SJCRH30 (cell line): ENCODE measurements at regions not wholly inside any gene's neighbourhood (a gene's known extent, or its start where the extent isn't known, plus 50 kb on each side); places are given as distances from the start of the nearest gene placed in this dataset.

Experiments used
- DNase-seq, 2 experiments: peaks; one replicate each; pipeline ENCODE4 v3.0.0-alpha.2; 2015 to 2020
- H3K27ac ChIP-seq: fragments of 250-450 bp; sonication (Bioruptor Pico); 2 replicates; pipeline ENCODE4 v1.5.1; 2020; ENCODE audit warnings: mild to moderate bottlenecking, moderate library complexity
- H3K27me3 ChIP-seq: fragments of 250-450 bp; sonication (Bioruptor Pico); 2 replicates; pipeline ENCODE4 v1.5.1; 2020; ENCODE audit warnings: mild to moderate bottlenecking, moderate library complexity
- H3K36me3 ChIP-seq: fragments of 250-450 bp; sonication (Bioruptor Pico); 2 replicates; pipeline ENCODE4 v1.5.1; 2020; ENCODE audit warnings: mild to moderate bottlenecking, moderate library complexity
- H3K4me1 ChIP-seq: fragments of 250-450 bp; sonication (Bioruptor Pico); 2 replicates; pipeline ENCODE4 v1.5.1; 2020; ENCODE audit warnings: mild to moderate bottlenecking, moderate library complexity
- H3K4me3 ChIP-seq: fragments of 250-450 bp; sonication (Bioruptor Pico); 2 replicates; pipeline ENCODE4 v1.5.1; 2020; ENCODE audit warnings: mild to moderate bottlenecking, moderate library complexity
- H3K9me3 ChIP-seq: fragments of 250-450 bp; sonication (Bioruptor Pico); replicated peaks from 2 replicates; pipeline ENCODE4 v1.5.1; 2020; ENCODE audit warnings: mild to moderate bottlenecking, moderate library complexity

DNA sequence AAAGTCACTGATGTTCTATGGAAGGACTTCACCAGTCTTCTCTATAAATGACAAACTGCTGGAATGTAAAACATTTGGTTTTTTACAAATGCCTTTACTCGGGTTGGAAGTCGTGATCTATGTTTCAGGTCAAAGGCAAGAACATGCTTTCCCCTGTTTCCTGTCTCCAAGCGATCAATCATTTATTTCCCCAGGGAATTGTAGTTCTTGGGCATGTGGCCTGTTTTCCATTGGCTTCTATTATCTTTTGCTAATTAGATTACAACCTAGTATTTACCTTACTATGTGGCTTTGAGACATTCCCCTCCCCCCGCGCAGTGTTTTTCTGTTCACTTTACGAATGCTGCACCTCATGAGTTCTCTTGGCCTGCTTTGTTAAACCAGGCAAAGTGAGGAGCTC lies 684.2 kb downstream of the EPHA4 start:
- H3K9me3 ChIP-seq, result no peaks in the 10 kb centered on the region
- H3K36me3 ChIP-seq, result no peaks in the 10 kb centered on the region
- no peaks in the 10 kb centered on the region for H3K27me3 ChIP-seq
- no peak overlapping the region for H3K4me3 ChIP-seq
- no peak for DNase-seq
- H3K27ac ChIP-seq, result no peak overlapping the region
- H3K4me1 ChIP-seq, result no peaks in the 10 kb centered on the region

DNA sequence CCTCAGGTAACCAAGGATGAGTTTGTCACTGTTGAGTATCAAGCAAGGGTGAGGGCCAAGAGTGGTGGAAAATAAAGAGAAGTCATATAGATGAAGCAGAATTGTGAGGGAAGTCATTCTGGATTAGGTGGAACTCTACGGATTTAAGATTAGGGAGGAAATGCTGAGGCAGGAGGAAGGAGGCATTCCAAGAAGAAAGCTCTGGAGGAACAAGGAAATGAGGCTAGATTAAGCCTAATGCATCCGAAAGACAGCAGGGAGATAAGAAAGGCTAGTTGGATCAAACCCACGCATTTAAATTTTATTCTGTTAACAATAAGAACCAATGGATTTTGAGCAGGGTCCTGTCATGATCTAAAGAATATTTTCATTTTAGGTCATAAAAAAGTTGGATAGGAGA lies 681.2 kb downstream of the EPHA4 start:
- DNase-seq, result no peak
- H3K27ac ChIP-seq, result no peak overlapping the region

DNA sequence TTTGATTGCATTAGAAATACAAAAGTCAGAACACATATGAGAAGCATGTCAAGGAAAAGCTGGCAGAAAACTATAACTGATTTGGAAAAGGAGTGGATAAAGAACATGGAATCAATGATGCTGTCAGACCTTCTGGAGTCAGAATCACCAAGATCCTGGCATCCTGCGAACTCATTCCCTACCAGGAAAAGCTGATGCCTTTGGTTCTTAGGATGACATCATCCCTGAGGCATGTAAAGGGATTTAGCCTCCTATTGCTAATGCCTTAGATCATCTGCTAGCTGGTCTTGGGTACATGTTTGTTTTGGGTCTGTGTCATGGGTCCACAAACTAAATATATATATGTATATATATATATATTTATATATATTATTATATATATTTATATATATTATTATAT lies 680.7 kb downstream of the EPHA4 start:
- Histone ChIP-seq H3K9me3 (no peaks in the 10 kb centered on the region), H3K4me1 (no peaks in the 10 kb centered on the region), H3K27ac (no peak overlapping the region), H3K27me3 (no peaks in the 10 kb centered on the region), H3K4me3 (no peak overlapping the region), H3K36me3 (no peaks in the 10 kb centered on the region)
- DNase-seq, result peak; percentile 36 to 63

More for the DNA sequence above, 681.2 kb downstream of the EPHA4 start:
- H3K9me3 ChIP-seq, result no peaks in the 10 kb centered on the region
- H3K4me1 ChIP-seq, result no peaks in the 10 kb centered on the region
- no peaks in the 10 kb centered on the region for H3K27me3 ChIP-seq
- no peaks in the 10 kb centered on the region for H3K36me3 ChIP-seq
- no peak overlapping the region for H3K4me3 ChIP-seq

DNA sequence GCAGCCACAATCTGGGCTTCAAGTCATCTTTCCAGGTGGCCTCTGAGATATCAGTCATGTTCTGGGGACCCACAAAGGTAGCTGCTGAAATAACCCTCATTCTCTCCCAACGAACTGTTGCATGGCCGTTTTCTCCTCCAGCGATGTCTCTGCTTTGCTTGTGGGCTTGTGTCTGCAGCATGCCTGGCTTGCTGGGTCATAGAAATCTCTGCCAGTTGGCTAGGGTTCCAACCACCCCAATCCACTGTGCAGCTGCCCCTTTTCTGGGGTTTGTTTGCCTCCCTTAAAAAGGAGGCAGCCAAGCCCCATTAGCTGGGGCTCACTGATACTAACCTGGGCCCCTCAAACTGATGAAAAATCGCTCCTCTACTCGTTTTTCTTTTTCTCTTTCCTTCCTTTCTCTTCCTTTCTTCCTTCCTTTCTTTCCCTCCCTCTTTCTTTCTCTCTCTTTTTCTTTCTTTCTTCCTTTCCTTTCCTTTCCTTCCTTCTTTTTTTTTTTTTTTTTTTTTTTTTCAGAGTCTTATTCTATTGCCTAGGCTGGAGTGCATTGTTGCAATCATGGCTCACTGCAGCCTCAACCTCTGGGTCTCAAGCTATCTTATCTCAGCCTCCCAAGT lies 680.0 kb downstream of the EPHA4 start:
- peak in 1 of 2 experiments; percentile 3 for DNase-seq
- Histone ChIP-seq H3K27ac (no peak overlapping the region), H3K27me3 (no peaks in the 10 kb centered on the region), H3K4me1 (no peaks in the 10 kb centered on the region), H3K36me3 (no peaks in the 10 kb centered on the region), H3K9me3 (no peaks in the 10 kb centered on the region), H3K4me3 (no peak overlapping the region)

DNA sequence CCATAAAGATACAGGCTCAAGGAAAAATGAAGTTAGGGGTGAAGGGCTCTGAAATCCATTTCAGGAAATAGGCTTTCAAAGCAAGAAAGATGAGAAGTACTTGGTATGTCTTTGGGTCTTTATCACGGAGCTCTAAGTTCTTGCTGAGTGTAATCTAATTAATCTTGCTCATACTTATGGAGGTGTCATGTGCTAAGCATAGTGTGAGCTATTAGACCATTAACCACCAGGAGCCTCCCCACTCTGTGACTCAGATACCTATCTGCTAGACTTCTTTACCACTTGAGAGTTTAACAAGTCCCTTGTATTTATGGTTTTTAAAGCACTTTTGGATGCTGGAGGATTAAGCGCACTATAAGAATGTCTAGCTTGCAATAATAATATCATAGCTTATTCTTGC lies 678.7 kb downstream of the EPHA4 start:
- Histone ChIP-seq H3K36me3 (no peaks in the 10 kb centered on the region), H3K9me3 (no peaks in the 10 kb centered on the region), H3K27me3 (no peaks in the 10 kb centered on the region), H3K27ac (no peak overlapping the region), H3K4me3 (no peak overlapping the region), H3K4me1 (no peaks in the 10 kb centered on the region)
- DNase-seq, result no peak

DNA sequence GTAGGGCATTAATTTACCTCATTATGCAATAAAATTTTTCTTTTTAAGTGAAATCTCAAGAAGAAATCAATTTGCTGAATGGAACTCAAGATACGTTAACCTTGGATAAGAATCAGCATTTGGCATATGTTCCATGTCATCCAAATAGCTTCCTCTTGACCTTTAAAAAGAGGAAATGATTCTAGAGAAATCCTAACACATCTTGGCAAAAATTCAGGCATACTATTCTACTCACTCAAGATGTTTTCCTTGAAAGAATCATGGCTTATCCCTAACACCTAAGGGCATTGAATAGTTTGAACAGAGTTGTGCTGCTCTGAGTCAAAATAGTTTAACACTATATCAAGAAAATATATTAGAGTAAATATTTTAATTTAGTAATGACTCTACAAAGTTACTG lies 678.0 kb downstream of the EPHA4 start:
- no peaks in the 10 kb centered on the region for H3K36me3 ChIP-seq
- H3K27me3 ChIP-seq, result no peaks in the 10 kb centered on the region
- no peak overlapping the region for H3K4me3 ChIP-seq
- H3K27ac ChIP-seq, result no peak overlapping the region
- no peaks in the 10 kb centered on the region for H3K9me3 ChIP-seq
- DNase-seq, result no peak
- H3K4me1 ChIP-seq, result no peaks in the 10 kb centered on the region

DNA sequence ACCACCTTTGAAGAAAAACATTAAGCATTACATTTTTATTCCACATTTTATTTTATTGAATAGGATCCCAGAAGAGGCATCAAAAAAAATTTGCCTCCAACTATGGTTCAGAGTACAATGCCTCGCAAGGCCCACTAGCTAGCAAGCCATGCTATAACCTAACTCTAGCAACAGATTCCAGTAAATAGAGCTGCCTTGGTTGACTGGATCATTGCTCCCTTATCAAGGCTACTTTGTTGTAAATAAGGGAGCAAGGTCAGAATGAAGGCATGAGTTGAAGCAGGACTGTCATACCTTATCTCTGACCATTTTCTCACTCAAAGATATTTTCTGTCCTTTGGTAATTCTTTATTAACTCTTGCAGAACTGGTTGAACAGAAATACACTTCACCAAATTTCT lies 672.6 kb downstream of the EPHA4 start:
- no peaks in the 10 kb centered on the region for H3K4me1 ChIP-seq
- H3K27ac ChIP-seq, result no peak overlapping the region
- no peaks in the 10 kb centered on the region for H3K27me3 ChIP-seq
- H3K36me3 ChIP-seq, result no peaks in the 10 kb centered on the region
- no peaks in the 10 kb centered on the region for H3K9me3 ChIP-seq
- H3K4me3 ChIP-seq, result no peak overlapping the region
- DNase-seq, result no peak

DNA sequence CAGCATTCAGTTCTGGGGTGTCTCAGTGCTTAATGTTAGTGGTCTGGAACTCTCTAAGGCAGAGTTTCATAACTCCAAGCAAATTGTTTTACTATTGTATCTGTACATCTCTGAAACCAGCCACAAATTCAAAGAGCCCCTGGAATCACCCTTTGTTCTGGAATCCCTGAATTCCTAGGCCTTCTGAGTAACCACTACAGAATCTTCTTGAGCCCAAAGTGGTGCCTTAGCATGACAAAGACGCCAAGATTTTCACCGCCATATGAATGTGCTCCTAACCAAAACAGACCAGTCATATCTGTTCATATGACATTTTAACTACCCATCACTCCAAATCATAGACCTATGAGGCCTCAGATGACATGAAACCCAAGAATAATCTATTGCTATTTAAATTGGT lies 668.1 kb downstream of the EPHA4 start:
- no peaks in the 10 kb centered on the region for H3K9me3 ChIP-seq
- no peak for DNase-seq

DNA sequence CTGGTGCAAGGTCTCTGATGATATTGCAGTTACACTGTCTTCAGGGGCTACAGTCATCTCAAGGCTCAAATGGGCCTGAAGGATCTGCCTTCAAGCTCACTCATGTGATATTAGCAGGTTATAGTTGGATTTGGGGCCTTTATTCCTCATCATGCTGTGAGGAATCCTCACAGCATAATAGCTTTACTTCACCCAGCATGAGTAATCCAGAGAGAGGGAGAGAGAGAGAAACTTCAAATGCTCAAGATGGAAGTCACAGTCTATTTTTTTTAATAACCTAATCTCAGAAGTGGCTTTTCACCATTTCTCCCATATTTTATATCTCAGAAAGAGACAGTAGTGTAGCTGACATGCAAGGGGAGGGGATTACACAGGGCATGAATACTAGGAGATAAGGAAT lies 658.7 kb downstream of the EPHA4 start:
- no peaks in the 10 kb centered on the region for H3K9me3 ChIP-seq
- H3K27me3 ChIP-seq, result no peaks in the 10 kb centered on the region
- H3K27ac ChIP-seq, result no peak overlapping the region
- no peak for DNase-seq
- H3K4me1 ChIP-seq, result no peaks in the 10 kb centered on the region
- H3K4me3 ChIP-seq, result no peak overlapping the region
- no peaks in the 10 kb centered on the region for H3K36me3 ChIP-seq

More for the DNA sequence above, 668.1 kb downstream of the EPHA4 start:
- H3K27me3 ChIP-seq, result no peaks in the 10 kb centered on the region
- no peak overlapping the region for H3K4me3 ChIP-seq
- H3K27ac ChIP-seq, result no peak overlapping the region
- no peaks in the 10 kb centered on the region for H3K4me1 ChIP-seq
- no peaks in the 10 kb centered on the region for H3K36me3 ChIP-seq

DNA sequence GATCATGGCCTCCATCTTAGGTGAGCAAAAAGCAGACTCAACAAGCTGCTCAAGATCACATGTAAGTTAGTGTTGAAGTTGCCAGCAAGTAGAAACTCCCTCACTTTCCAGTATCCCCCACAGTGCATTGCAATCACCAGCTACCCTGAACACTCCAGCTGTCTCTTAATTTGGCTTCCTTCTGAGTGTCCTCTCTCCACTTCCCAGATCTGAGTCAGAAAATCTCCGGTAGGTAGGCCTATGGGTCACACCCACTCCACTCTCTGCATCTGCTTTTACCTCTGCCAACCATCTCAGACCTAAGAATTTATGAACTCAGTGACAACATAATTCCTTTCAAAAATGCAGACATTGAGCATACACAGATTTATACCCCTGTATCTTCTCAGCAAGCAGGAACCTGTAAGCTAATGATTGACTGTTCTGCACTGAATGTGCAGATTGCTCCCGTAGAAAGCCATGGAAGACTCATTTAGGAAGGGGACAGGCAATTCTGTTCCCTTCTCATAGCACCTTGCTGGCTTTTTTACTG lies 656.9 kb downstream of the EPHA4 start:
- Histone ChIP-seq H3K9me3 (no peaks in the 10 kb centered on the region), H3K4me1 (no peaks in the 10 kb centered on the region), H3K36me3 (no peaks in the 10 kb centered on the region), H3K27me3 (no peaks in the 10 kb centered on the region), H3K4me3 (no peak overlapping the region), H3K27ac (no peak overlapping the region)
- no peak for DNase-seq

DNA sequence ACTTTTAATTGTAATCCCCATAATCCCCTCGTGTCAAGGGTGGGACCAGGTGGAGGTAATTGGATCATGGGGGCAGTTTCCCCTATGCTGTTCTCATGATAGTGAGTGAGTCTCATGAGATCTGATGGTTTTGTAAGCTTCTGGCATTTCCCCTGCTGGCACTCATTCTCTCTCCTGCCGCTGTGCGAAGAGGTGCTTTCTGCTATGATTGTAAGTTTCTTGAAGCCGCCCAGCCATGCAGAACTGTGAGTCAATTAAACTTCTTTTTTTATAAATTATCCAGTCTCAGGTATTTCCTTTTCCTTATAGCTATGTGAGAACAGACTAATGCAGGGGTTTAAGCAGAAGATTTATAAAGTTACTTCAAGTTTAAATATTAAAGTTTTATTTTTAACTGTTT lies 655.2 kb downstream of the EPHA4 start:
- Histone ChIP-seq H3K27me3 (no peaks in the 10 kb centered on the region), H3K4me1 (no peaks in the 10 kb centered on the region), H3K4me3 (no peak overlapping the region), H3K27ac (no peak overlapping the region), H3K9me3 (no peaks in the 10 kb centered on the region), H3K36me3 (no peaks in the 10 kb centered on the region)
- DNase-seq, result no peak

DNA sequence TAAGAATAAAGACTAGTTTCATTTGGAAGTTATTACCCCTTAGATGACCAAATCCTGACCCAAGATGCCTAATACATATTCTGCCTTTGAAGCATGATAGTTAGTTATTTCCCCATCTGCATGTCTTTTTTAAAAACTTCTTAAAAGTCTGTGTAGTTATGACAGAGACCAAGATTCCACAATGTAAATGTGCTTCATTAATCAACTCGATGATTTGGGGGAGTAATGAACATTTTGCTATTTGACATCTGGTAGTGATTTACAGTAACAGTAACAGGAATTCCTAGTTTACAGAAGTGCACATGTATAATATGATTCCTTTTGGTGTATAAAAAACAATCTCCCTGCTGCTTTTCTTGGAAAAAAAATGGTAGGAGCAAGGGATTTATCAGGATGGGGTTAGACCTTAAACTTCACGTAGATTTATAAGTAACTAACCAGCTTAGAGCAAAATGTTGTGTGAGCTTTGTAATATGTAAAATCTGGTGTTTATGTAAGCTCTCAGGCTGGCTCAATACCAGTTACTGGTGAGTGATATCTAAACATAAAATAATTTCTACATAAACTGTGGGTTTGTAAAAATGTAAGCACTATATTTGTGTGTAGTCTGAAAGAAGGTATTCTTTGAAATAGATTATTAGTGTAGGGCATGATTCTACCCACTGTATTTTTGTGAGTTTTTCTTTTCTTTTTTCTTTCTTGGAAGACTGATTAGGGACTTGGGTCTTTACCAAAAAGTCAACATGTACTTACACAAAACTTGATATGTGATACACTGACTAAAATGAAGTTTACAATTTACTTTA lies 641.6 kb downstream of the EPHA4 start:
- no peak overlapping the region for H3K4me3 ChIP-seq
- H3K4me1 ChIP-seq, result no peaks in the 10 kb centered on the region
- no peaks in the 10 kb centered on the region for H3K27me3 ChIP-seq
- no peaks in the 10 kb centered on the region for H3K36me3 ChIP-seq
- DNase-seq, result no peak
- no peak overlapping the region for H3K27ac ChIP-seq
- H3K9me3 ChIP-seq, result no peaks in the 10 kb centered on the region

DNA sequence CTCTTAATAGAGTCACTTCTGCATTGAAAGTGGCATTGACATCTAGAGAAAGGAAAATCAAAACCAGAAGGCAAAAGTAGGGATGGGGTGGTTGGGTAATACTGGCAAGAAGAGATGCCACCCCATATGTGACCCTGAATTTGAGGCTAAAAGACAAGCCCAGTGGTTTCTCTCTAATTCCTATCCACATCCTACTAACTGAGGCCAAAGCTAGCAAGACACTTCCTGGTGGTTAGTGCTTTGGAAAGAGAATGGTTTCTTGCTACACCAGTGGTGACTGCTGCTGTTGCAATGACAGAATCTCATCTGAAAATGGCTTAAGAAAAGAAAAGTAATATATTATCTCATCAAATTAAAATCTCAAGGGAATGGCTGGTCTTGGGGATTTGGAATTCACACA lies 640.6 kb downstream of the EPHA4 start:
- Histone ChIP-seq H3K4me1 (no peaks in the 10 kb centered on the region), H3K9me3 (no peaks in the 10 kb centered on the region), H3K36me3 (no peaks in the 10 kb centered on the region), H3K4me3 (no peak overlapping the region), H3K27ac (no peak overlapping the region), H3K27me3 (no peaks in the 10 kb centered on the region)
- no peak for DNase-seq

DNA sequence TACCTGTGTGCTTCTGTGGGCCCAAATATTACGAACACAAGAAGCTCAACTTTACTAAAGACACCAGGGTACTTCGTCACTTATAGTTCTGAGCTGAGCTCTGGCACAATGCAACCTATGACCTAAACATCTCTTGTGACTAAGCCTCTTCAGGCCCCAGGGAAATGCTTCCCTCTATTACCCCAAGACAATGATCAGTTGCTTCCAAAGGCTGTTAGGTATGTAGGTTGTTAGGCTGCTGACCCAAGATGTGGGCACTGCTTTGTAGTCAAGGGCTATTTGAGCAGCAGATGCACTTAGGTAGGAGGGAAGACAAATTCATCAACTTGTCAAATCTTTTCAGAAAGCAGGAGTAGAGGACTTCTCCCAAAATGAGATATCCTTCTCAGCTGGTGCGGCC lies 640.1 kb downstream of the EPHA4 start:
- DNase-seq, result no peak
- Histone ChIP-seq H3K27ac (no peak overlapping the region), H3K4me3 (no peak overlapping the region), H3K9me3 (no peaks in the 10 kb centered on the region), H3K27me3 (no peaks in the 10 kb centered on the region), H3K36me3 (no peaks in the 10 kb centered on the region), H3K4me1 (no peaks in the 10 kb centered on the region)

DNA sequence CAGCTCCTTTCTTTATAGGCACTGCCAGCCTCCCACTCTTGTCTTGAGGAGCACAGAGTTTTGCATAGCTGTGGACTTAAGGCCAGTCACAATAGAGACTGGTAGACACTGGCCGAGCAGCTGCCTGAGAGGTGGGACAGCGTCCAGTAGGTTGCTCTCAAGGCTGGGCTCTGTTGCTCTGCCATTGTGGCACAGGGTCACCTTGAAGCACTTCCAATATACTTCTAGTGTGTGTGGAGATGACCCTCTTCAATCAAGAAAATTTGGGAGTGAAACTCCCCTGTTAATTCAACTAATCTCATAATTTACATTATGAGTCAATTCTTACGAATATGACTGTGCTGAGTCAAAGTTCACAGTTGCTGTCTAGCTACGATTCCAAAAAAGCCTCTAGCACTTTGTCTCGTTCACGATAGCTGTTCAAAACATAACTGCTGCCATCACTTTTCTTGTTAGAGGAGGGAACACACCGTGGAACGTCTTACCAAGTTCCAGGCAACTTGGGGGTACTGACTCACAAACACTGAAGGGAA lies 636.2 kb downstream of the EPHA4 start:
- Histone ChIP-seq H3K27ac (no peak overlapping the region), H3K4me3 (no peak overlapping the region), H3K4me1 (no peaks in the 10 kb centered on the region), H3K9me3 (no peaks in the 10 kb centered on the region), H3K36me3 (no peaks in the 10 kb centered on the region), H3K27me3 (no peaks in the 10 kb centered on the region)
- no peak for DNase-seq
